ENCODE measurements at regions not wholly inside any gene's neighbourhood (a gene's known extent, or its start where the extent isn't known, plus 50 kb on each side); places are given as distances from the start of the nearest gene placed in this dataset.

DNA sequence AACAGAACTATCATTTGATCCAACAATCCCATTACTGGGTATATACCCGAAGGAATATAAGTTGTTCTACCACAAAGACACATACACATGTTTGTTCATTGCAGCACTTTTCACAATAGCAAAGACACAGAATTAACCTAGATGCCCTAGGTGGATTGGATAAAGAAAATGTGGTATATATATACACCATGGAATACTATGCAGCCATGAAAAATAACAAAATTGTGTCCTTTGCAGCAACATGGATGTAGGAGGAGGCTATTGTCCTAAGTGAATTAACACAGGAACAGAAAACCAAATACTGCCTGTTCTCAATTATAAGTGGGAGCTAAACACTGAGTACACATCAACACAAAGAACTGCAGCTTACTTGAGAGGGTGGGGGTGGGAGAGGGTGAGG, 142.5 kb downstream of the IL20RB start:
- TF ChIP-seq POLR2A (IDR thresholded peaks at IDR 0.05; ENCODE audit: low read length) (no peak), GATA1 (IDR thresholded peaks at IDR 0.05; ENCODE audit: low read depth, low read length) (no peak)

DNA sequence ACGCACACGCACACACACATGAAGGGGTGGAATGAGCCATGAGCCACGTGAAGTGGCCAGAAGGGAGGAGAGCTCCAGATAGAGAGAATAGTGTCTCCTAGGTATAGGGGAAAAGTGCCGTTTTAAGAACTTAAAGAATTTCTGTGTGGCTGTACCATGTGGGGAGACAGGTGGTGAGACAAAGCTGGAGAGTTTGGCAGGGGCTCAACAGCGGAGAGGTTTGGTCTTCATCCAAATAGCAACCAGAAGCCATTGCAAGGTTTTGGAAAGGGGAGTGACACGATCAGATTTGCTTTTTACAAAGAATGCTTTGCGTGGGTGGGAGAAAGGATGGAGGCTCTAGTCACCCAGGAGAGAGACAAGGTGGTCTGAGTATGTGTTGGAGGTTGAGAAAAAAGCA, 146.0 kb downstream of the IL20RB start:
- no peak for TF ChIP-seq GATA1 (IDR thresholded peaks at IDR 0.05; ENCODE audit: low read depth, low read length)
- no peak for TF ChIP-seq POLR2A (IDR thresholded peaks at IDR 0.05; ENCODE audit: low read length)
- no peak for DNase-seq

More for the DNA sequence above, 142.5 kb downstream of the IL20RB start:
- DNase-seq: no peak

DNA sequence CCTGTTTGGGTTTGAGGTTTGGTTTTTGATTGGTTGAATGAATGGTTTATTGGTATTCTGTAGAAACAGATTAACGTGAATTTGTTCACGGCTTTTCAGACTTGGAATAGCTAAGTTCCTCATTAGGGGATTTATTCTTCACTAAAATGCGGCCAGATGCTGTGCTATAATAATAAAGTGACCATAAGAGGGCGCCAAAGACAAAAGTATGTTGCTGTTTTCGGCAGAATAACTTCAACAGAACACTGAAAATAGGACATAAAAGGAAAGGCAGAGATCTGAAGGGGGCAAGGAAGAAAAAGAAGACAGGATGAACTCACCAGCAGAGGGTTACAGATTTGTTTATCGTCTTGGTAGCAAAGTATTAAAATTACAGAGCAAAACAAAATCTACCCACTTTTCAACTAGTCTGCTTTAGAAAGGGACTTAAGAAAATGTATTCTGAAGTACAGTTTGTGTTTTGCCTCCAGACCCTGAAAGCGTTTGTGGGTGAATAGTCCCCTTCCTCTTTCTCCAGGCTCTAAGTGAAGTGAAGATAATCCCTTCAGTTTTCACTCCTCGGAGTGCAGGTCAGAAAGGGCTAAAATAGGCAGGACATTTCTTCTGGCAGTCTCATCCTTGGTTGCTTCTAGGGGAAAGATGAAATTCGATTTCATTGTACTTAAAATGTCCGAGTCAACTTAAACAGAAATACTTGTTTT, 147.6 kb downstream of the IL20RB start:
- TF ChIP-seq POLR2A (IDR thresholded peaks at IDR 0.05; ENCODE audit: low read length) (no peak), GATA1 (IDR thresholded peaks at IDR 0.05; ENCODE audit: low read depth, low read length) (no peak)
- DNase-seq: peak; percentile 46 to 67

- no peak for DNase-seq
Measured at GRCh38 chr3:137106612-137107240, 148.9 kb downstream of the IL20RB start.

GRCh38 chr3:137108699-137109440, 151.1 kb downstream of the IL20RB start:
- TF ChIP-seq GATA1 (IDR thresholded peaks at IDR 0.05; ENCODE audit: low read depth, low read length): no peak
- TF ChIP-seq POLR2A (IDR thresholded peaks at IDR 0.05; ENCODE audit: low read length): no peak
- no peak for DNase-seq

More at GRCh38 chr3:137106612-137107240, 148.9 kb downstream of the IL20RB start:
- TF ChIP-seq POLR2A (IDR thresholded peaks at IDR 0.05; ENCODE audit: low read length) (no peak), GATA1 (IDR thresholded peaks at IDR 0.05; ENCODE audit: low read depth, low read length) (no peak)

DNA sequence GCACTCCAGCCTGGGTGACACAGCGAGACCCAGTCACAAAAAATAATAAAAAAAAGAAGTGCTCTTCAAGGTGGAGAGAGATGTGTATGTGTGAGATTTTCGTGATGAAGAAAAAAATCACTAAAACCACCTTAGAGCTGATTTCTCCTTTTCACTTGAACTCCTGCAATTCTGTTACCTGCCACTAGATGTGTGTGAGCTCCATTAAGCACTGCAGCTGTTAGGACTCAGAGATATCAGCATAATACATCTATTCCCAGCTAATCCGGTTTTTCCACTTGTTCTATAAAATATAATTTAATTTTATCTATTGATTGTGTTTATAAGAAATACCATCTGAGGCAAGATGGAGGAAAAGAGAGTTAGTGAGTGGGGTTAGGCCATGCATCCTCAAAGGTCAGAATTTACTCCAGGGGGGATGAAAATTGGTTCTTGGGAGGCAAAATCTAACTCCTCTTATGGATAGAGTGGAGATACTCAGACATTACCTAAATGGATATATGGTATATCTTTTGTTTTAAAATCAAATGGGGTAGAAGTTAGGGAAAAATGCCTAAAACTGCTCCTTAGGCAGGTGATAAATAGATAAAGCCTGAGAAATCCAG, 152.7 kb downstream of the IL20RB start:
- TF ChIP-seq GATA1 (IDR thresholded peaks at IDR 0.05; ENCODE audit: low read depth, low read length) (no peak), POLR2A (IDR thresholded peaks at IDR 0.05; ENCODE audit: low read length) (no peak)
- DNase-seq: peak in 1 of 2 experiments; percentile 11

DNA sequence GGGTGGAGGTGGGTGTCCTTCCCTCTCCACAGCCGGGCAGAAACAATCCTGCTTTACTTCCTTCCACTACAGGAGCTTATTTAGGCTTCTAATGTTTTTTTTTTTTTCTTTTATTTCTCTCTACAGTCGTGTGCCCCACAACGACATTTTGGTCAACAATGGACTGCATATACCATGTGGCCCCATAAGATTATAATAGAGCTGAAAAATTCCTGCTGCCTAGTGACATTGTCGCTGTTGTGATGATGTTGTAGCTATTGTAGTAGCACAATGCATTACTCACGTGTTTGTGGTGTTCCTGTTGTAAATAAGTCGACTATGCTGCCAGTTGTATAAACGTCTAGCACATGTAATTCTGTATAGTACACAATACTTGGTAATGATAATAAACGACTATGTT, 153.7 kb downstream of the IL20RB start:
- TF ChIP-seq POLR2A (IDR thresholded peaks at IDR 0.05; ENCODE audit: low read length): no peak
- no peak for TF ChIP-seq GATA1 (IDR thresholded peaks at IDR 0.05; ENCODE audit: low read depth, low read length)
- DNase-seq: no peak

GRCh38 chr3:137116619-137117018, 158.8 kb downstream of the IL20RB start:
- no peak for DNase-seq
- TF ChIP-seq POLR2A (IDR thresholded peaks at IDR 0.05; ENCODE audit: low read length): no peak
- TF ChIP-seq GATA1 (IDR thresholded peaks at IDR 0.05; ENCODE audit: low read depth, low read length): no peak

GRCh38 chr3:137121704-137122314, 164.0 kb downstream of the IL20RB start:
- peak; percentile 16 to 38 for DNase-seq

DNA sequence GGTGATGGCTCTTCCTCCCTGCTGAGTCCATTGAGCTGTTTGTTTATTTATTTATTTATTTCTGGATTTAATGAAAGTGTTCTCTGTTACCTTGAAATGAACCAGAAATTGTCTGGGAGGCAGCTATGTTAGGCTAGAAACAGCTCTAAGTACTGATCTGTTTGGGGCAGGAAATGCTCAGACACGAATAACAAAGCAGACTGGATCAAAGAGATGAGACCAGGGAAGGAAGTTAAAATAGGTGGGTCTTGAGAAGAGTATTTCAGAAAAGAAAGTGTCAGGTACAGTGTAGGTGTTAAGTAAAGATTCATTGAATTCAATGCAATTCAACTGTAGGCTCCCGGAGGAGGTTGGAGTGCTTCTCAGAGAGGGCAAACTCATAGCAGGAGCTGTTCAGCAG, 173.3 kb downstream of the IL20RB start:
- TF ChIP-seq POLR2A (IDR thresholded peaks at IDR 0.05; ENCODE audit: low read length) (no peak), GATA1 (IDR thresholded peaks at IDR 0.05; ENCODE audit: low read depth, low read length) (no peak)
- no peak for DNase-seq

More at GRCh38 chr3:137121704-137122314, 164.0 kb downstream of the IL20RB start:
- TF ChIP-seq GATA1 (IDR thresholded peaks at IDR 0.05; ENCODE audit: low read depth, low read length) (no peak), POLR2A (IDR thresholded peaks at IDR 0.05; ENCODE audit: low read length) (no peak)

GRCh38 chr3:137134431-137134830, 176.6 kb downstream of the IL20RB start:
- no peak for DNase-seq
- no peak for TF ChIP-seq GATA1 (IDR thresholded peaks at IDR 0.05; ENCODE audit: low read depth, low read length)
- no peak for TF ChIP-seq POLR2A (IDR thresholded peaks at IDR 0.05; ENCODE audit: low read length)

GRCh38 chr3:137148406-137148805, 190.6 kb downstream of the IL20RB start:
- no peak for DNase-seq
- TF ChIP-seq POLR2A (IDR thresholded peaks at IDR 0.05; ENCODE audit: low read length) (no peak), GATA1 (IDR thresholded peaks at IDR 0.05; ENCODE audit: low read depth, low read length) (no peak)

- DNase-seq: no peak
- TF ChIP-seq GATA1 (IDR thresholded peaks at IDR 0.05; ENCODE audit: low read depth, low read length) (no peak), POLR2A (IDR thresholded peaks at IDR 0.05; ENCODE audit: low read length) (no peak)
Measured at GRCh38 chr3:137148917-137149316, 191.1 kb downstream of the IL20RB start.
